Vagina (tissue), 2 donors: ENCODE measurements at regions not wholly inside any gene's neighbourhood (a gene's known extent, or its start where the extent isn't known, plus 50 kb on each side); places are given as distances from the start of the nearest gene placed in this dataset.

Experiments used
- DNase-seq, 2 donors: peaks; one replicate each; pipeline ENCODE4 v3.0.0-alpha.2; 2017; ENCODE audit errors: extremely low spot score in 2 of 2
- H3K27ac ChIP-seq: fragments of 200-600 bp; sonication (generic); one replicate; pipeline ENCODE4 v1.5.1; 2019
- H3K27me3 ChIP-seq: fragments of 200-600 bp; sonication (generic); one replicate; pipeline ENCODE4 v1.5.1; 2019
- H3K36me3 ChIP-seq, 2 donors: fragments of 200-600 bp; sonication (generic); one replicate each; pipeline ENCODE4 v1.5.1; 2017 to 2019
- H3K4me1 ChIP-seq: fragments of 200-600 bp; sonication (generic); one replicate; pipeline ENCODE4 v1.5.1; 2019
- H3K4me3 ChIP-seq, 2 donors: fragments of 200-600 bp; sonication (generic); 1 replicate in 1 of 2; 2 replicates in 1 of 2; pipeline ENCODE4 v1.5.1; 2016 to 2019
- H3K9me3 ChIP-seq: fragments of 200-600 bp; sonication (generic); one replicate; pipeline ENCODE4 v1.5.1; 2019
- POLR2A ChIP-seq, 2 donors: fragments of 450-650 bp; IDR thresholded peaks; one replicate each; pipeline ENCODE4 v1.6.1; 2017; ENCODE audit warnings: antibody characterized with exemption in 2 of 2, mild to moderate bottlenecking in 2 of 2, moderate library complexity in 2 of 2
- POLR2AphosphoS5 ChIP-seq, 2 donors: sonication (generic); formaldehyde crosslinking; IDR thresholded peaks; one replicate each; pipeline ENCODE4 v1.9.0; 2017; ENCODE audit warnings: antibody characterized with exemption in 2 of 2, mild to moderate bottlenecking in 2 of 2, low read depth in 1 of 2; ENCODE audit not compliant: insufficient read depth in 1 of 2
- intact Hi-C: fragments of 100-400 bp; cut with DNase I; formaldehyde crosslinking; loops from one replicate; pipeline ENCODE4 v1.15.1; 2023
- TF ChIP-seq, protein P1 (sequence below), 3 experiments: fragments of 450-650 bp in 2 of 3; fragments of 200-600 bp in 1 of 3; sonication (generic) in 1 of 3; IDR thresholded peaks; one replicate each; pipeline ENCODE4 v1.5.1; 2017 to 2019; ENCODE audit warnings: antibody characterized with exemption in 3 of 3, mild to moderate bottlenecking in 2 of 3, moderate library complexity in 2 of 3

- intact Hi-C loops: no loop called here
Measured at GRCh38 chr2:57190007-57190406, 856.6 kb upstream of the VRK2 start.

GRCh38 chr2:57199663-57200062, 846.9 kb upstream of the VRK2 start:
- intact Hi-C loops: loop anchor here (5.0 kb wide), 1 partner anchor 512 kb away; no protein-coding TSS in a partner anchor
- Histone ChIP-seq H3K9me3 (no peaks in the 10 kb centered on the region), H3K4me3 (no peak overlapping the region), H3K36me3 (no peaks in the 10 kb centered on the region), H3K27ac (no peak overlapping the region), H3K27me3 (no peaks in the 10 kb centered on the region), H3K4me1 (no peaks in the 10 kb centered on the region)
- TF ChIP-seq, protein P1, sequence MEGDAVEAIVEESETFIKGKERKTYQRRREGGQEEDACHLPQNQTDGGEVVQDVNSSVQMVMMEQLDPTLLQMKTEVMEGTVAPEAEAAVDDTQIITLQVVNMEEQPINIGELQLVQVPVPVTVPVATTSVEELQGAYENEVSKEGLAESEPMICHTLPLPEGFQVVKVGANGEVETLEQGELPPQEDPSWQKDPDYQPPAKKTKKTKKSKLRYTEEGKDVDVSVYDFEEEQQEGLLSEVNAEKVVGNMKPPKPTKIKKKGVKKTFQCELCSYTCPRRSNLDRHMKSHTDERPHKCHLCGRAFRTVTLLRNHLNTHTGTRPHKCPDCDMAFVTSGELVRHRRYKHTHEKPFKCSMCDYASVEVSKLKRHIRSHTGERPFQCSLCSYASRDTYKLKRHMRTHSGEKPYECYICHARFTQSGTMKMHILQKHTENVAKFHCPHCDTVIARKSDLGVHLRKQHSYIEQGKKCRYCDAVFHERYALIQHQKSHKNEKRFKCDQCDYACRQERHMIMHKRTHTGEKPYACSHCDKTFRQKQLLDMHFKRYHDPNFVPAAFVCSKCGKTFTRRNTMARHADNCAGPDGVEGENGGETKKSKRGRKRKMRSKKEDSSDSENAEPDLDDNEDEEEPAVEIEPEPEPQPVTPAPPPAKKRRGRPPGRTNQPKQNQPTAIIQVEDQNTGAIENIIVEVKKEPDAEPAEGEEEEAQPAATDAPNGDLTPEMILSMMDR (IDR thresholded peaks at IDR 0.05): no peak
- TF ChIP-seq POLR2A (IDR thresholded peaks at IDR 0.05) (no peak), POLR2AphosphoS5 (IDR thresholded peaks at IDR 0.05; ENCODE audit: insufficient read depth in 1 of 2, low read depth in 1 of 2) (no peak)
- DNase-seq: no peak

More at GRCh38 chr2:57190007-57190406, 856.6 kb upstream of the VRK2 start:
- Histone ChIP-seq H3K36me3 (no peaks in the 10 kb centered on the region), H3K27me3 (no peaks in the 10 kb centered on the region), H3K27ac (no peak overlapping the region), H3K4me1 (no peaks in the 10 kb centered on the region), H3K4me3 (no peak overlapping the region), H3K9me3 (no peaks in the 10 kb centered on the region)
- no peak for TF ChIP-seq POLR2A (IDR thresholded peaks at IDR 0.05)
- no peak for TF ChIP-seq POLR2AphosphoS5 (IDR thresholded peaks at IDR 0.05; ENCODE audit: insufficient read depth in 1 of 2, low read depth in 1 of 2)
- TF ChIP-seq, protein P1 (IDR thresholded peaks at IDR 0.05): no peak
- DNase-seq: no peak

DNA sequence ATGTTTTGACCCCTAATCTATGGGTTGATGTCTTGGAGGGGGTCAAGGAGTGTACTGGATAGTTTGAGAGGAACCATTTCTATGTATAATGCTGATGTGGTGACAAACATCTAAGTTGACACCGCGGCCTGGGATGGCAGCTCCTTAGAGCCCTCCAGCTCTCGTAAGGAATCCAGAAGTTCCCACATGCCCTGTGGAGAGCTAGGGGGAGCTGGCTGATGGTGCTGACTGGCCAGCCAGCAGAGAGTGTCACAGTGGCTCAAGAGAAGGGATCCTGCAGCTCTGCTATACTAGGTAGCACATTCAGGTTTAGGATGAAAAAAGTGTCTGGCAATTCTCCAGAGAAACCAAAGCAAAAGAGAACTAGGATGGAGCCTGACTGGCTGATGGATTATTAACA, 842.2 kb upstream of the VRK2 start:
- Histone ChIP-seq H3K36me3 (no peaks in the 10 kb centered on the region), H3K4me1 (no peaks in the 10 kb centered on the region), H3K4me3 (no peak overlapping the region), H3K9me3 (no peaks in the 10 kb centered on the region), H3K27me3 (no peaks in the 10 kb centered on the region), H3K27ac (no peak overlapping the region)
- TF ChIP-seq POLR2AphosphoS5 (IDR thresholded peaks at IDR 0.05; ENCODE audit: insufficient read depth in 1 of 2, low read depth in 1 of 2) (no peak), POLR2A (IDR thresholded peaks at IDR 0.05) (no peak)
- TF ChIP-seq, protein P1 (IDR thresholded peaks at IDR 0.05): no peak
- intact Hi-C loops: no loop called here
- no peak for DNase-seq

- TF ChIP-seq POLR2A (IDR thresholded peaks at IDR 0.05): no peak
- TF ChIP-seq, protein P1 (IDR thresholded peaks at IDR 0.05): no peak
- no peak for TF ChIP-seq POLR2AphosphoS5 (IDR thresholded peaks at IDR 0.05; ENCODE audit: insufficient read depth in 1 of 2, low read depth in 1 of 2)
- Histone ChIP-seq H3K36me3 (no peaks in the 10 kb centered on the region), H3K27ac (no peak overlapping the region), H3K4me1 (no peaks in the 10 kb centered on the region), H3K4me3 (no peak overlapping the region), H3K27me3 (no peaks in the 10 kb centered on the region), H3K9me3 (no peaks in the 10 kb centered on the region)
- intact Hi-C loops: no loop called here
- no peak for DNase-seq
Measured at GRCh38 chr2:57205241-57205640, 841.4 kb upstream of the VRK2 start.

DNA sequence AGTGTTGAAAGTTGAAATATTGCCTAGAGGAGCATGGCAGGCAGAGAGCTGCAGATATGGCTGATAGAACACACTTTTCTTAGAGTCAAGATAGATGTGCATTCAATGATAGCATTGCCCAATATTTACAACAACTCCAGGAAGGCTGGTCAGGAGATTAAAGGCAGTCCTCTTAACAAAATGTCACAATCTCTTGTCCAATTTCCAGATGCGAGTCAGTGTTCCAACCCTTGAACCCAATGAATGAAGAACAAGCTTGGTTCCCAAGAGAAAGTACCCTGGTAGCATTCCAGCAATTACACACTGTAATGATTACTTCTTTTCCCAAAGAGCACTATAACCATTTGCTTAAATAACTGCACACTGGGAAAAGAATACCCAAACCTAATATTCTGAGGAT, 839.4 kb upstream of the VRK2 start:
- no peak overlapping the region for H3K4me3 ChIP-seq
- no peaks in the 10 kb centered on the region for H3K27me3 ChIP-seq
- no peak for DNase-seq
- intact Hi-C loops: no loop called here
- H3K27ac ChIP-seq: no peak overlapping the region
- H3K9me3 ChIP-seq: no peaks in the 10 kb centered on the region
- H3K4me1 ChIP-seq: no peaks in the 10 kb centered on the region
- TF ChIP-seq POLR2A (IDR thresholded peaks at IDR 0.05) (no peak), POLR2AphosphoS5 (IDR thresholded peaks at IDR 0.05; ENCODE audit: insufficient read depth in 1 of 2, low read depth in 1 of 2) (no peak)
- TF ChIP-seq, protein P1 (IDR thresholded peaks at IDR 0.05): no peak
- no peaks in the 10 kb centered on the region for H3K36me3 ChIP-seq
